H9 (cell line): ENCODE measurements at regions not wholly inside any gene's neighbourhood (a gene's known extent, or its start where the extent isn't known, plus 50 kb on each side); places are given as distances from the start of the nearest gene placed in this dataset.
"Not testable (repeated sequence)": the region's sequence is repeated elsewhere in the genome, so short reads cannot be mapped to it uniquely, and the experiment has no call there.

ENCODE experiments used
- DNase-seq: peaks from one replicate; pipeline ENCODE4 v3.0.0-alpha.2; 2017
- H2AFZ ChIP-seq: one replicate; pipeline ENCODE4 v1.6.1; 2013; ENCODE audit warnings: mild to moderate bottlenecking, low read length, control low read depth, moderate library complexity
- H2AK5ac ChIP-seq: 2 replicates; pipeline ENCODE4 v1.6.1; 2013; ENCODE audit warnings: low read length, control low read depth, mixed read lengths; ENCODE audit not compliant: insufficient read length
- H2BK120ac ChIP-seq: one replicate; pipeline ENCODE4 v1.6.1; 2013; ENCODE audit warnings: low read depth, mild to moderate bottlenecking, low read length, control low read depth, inconsistent platforms; ENCODE audit not compliant: poor library complexity, severe bottlenecking
- H2BK12ac ChIP-seq: 2 replicates; pipeline ENCODE4 v1.6.1; 2013; ENCODE audit warnings: low read length, control low read depth, mixed read lengths, low read depth; ENCODE audit not compliant: insufficient read length
- H2BK15ac ChIP-seq: 2 replicates; pipeline ENCODE4 v1.6.1; 2013; ENCODE audit warnings: low read depth, low read length, control low read depth
- H2BK20ac ChIP-seq: one replicate; pipeline ENCODE4 v1.6.1; 2013; ENCODE audit warnings: low read depth, mild to moderate bottlenecking, low read length, control low read depth, inconsistent platforms; ENCODE audit not compliant: poor library complexity, severe bottlenecking
- H2BK5ac ChIP-seq: 2 replicates; pipeline ENCODE4 v1.6.1; 2013; ENCODE audit warnings: low read length, control low read depth, mixed read lengths; ENCODE audit not compliant: insufficient read length
- H3K14ac ChIP-seq: 2 replicates; pipeline ENCODE4 v1.6.1; 2013; ENCODE audit warnings: low read length, control low read depth; ENCODE audit not compliant: insufficient read depth
- H3K18ac ChIP-seq: 2 replicates; pipeline ENCODE4 v1.6.1; 2013; ENCODE audit warnings: low read depth, mild to moderate bottlenecking, mixed read lengths, low read length, control low read depth; ENCODE audit not compliant: insufficient read length
- H3K23ac ChIP-seq: 2 replicates; pipeline ENCODE4 v1.6.1; 2013; ENCODE audit warnings: low read length, control low read depth, mixed read lengths, low read depth; ENCODE audit not compliant: insufficient read length
- H3K23me2 ChIP-seq: 2 replicates; pipeline ENCODE4 v1.6.1; 2013; ENCODE audit warnings: low read depth, mild to moderate bottlenecking, mixed read lengths, low read length, control low read depth; ENCODE audit not compliant: insufficient read length, poor library complexity, severe bottlenecking
- H3K27ac ChIP-seq: 2 replicates; pipeline ENCODE4 v1.5.1; 2013; ENCODE audit warnings: low read length, control low read depth, mixed read lengths, low read depth; ENCODE audit not compliant: insufficient read length
- H3K27me3 ChIP-seq: 2 replicates; pipeline ENCODE4 v1.6.1; 2013; ENCODE audit warnings: low read length, control low read depth, inconsistent platforms; ENCODE audit not compliant: insufficient read depth
- H3K4ac ChIP-seq: 2 replicates; pipeline ENCODE4 v1.6.1; 2013; ENCODE audit warnings: low read depth, mild to moderate bottlenecking, control low read depth, inconsistent platforms, low read length, moderate library complexity
- H3K4me1 ChIP-seq: 2 replicates; pipeline ENCODE4 v1.6.1; 2013; ENCODE audit warnings: low read length, control low read depth, inconsistent platforms; ENCODE audit not compliant: insufficient read depth
- H3K4me2 ChIP-seq: 2 replicates; pipeline ENCODE4 v1.6.1; 2013; ENCODE audit warnings: low read length, control low read depth, mixed read lengths; ENCODE audit not compliant: insufficient read length, insufficient read depth
- H3K56ac ChIP-seq: 2 replicates; pipeline ENCODE4 v1.6.1; 2013; ENCODE audit warnings: low read depth, mild to moderate bottlenecking, mixed read lengths, low read length, control low read depth; ENCODE audit not compliant: insufficient read length
- H3K79me1 ChIP-seq: 2 replicates; pipeline ENCODE4 v1.6.1; 2013; ENCODE audit warnings: low read depth, mild to moderate bottlenecking, moderate library complexity, low read length, control low read depth, inconsistent platforms; ENCODE audit not compliant: insufficient read depth, poor library complexity, severe bottlenecking
- H3K79me2 ChIP-seq: 2 replicates; pipeline ENCODE4 v1.6.1; 2013; ENCODE audit warnings: low read length, control low read depth, inconsistent platforms; ENCODE audit not compliant: insufficient read depth
- H3K9ac ChIP-seq: 2 replicates; pipeline ENCODE4 v1.6.1; 2013; ENCODE audit warnings: low read length, control low read depth, mixed read lengths; ENCODE audit not compliant: insufficient read length; ENCODE audit errors: extremely low read depth
- H3K9me3 ChIP-seq: one replicate; pipeline ENCODE4 v1.6.1; 2013; ENCODE audit warnings: low read depth, low read length, inconsistent platforms; ENCODE audit not compliant: control insufficient read depth
- H3T11ph ChIP-seq: one replicate; pipeline ENCODE4 v1.6.1; 2013; ENCODE audit warnings: mild to moderate bottlenecking, low read length, control low read depth, inconsistent platforms
- H4K20me1 ChIP-seq: one replicate; pipeline ENCODE4 v1.6.1; 2013; ENCODE audit not compliant: control insufficient read depth, insufficient read length, insufficient read depth
- H4K5ac ChIP-seq: 2 replicates; pipeline ENCODE4 v1.6.1; 2013; ENCODE audit warnings: low read depth, mild to moderate bottlenecking, mixed read lengths, low read length, control low read depth; ENCODE audit not compliant: insufficient read length
- H4K8ac ChIP-seq: replicated peaks from 2 replicates; pipeline ENCODE4 v1.6.1; 2013; ENCODE audit warnings: low read length, control low read depth, mixed read lengths, low read depth; ENCODE audit not compliant: insufficient read length
- H4K91ac ChIP-seq: 2 replicates; pipeline ENCODE4 v1.6.1; 2013; ENCODE audit warnings: low read depth, mild to moderate bottlenecking, moderate library complexity, mixed read lengths, low read length, control low read depth; ENCODE audit not compliant: insufficient read length
- H3K27ac Mint-ChIP-seq, 3 experiments: 2 replicates in 2 of 3; 3 replicates in 1 of 3; pipeline ENCODE4 v1.8.0; 2020 to 2021; ENCODE audit warnings: mixed read lengths in 3 of 3, mild to moderate bottlenecking in 1 of 3, moderate library complexity in 1 of 3
- H3K27me3 Mint-ChIP-seq: 2 replicates; pipeline ENCODE4 v1.8.0; 2021; ENCODE audit warnings: low read depth, mild to moderate bottlenecking, moderate library complexity, mixed read lengths
- H3K36me3 Mint-ChIP-seq, 3 experiments: 2 replicates in 2 of 3; 3 replicates in 1 of 3; pipeline ENCODE4 v1.8.0; 2020 to 2021; ENCODE audit warnings: low read depth in 3 of 3, mixed read lengths in 3 of 3; ENCODE audit not compliant: insufficient read depth in 1 of 3
- H3K4me1 Mint-ChIP-seq, 2 experiments: 2 replicates each; pipeline ENCODE4 v1.8.0; 2020; ENCODE audit warnings: mixed read lengths in 2 of 2
- H3K4me3 Mint-ChIP-seq, 2 experiments: 2 replicates in 1 of 2; 3 replicates in 1 of 2; pipeline ENCODE4 v1.8.0; 2020 to 2021; ENCODE audit warnings: mild to moderate bottlenecking in 2 of 2, mixed read lengths in 2 of 2, moderate library complexity in 1 of 2
- H3K9me3 Mint-ChIP-seq, 2 experiments: 2 replicates in 1 of 2; 3 replicates in 1 of 2; pipeline ENCODE4 v1.8.0; 2020; ENCODE audit warnings: mild to moderate bottlenecking in 2 of 2, mixed read lengths in 2 of 2, moderate library complexity in 1 of 2
- WGBS: extraction: QIAGEN DNeasy Blood & Tissue Kit; methylation state at CpG from one replicate; pipeline ENCODE4 v1.1.7; 2013; ENCODE audit warnings: missing lambda C conversion rate, low lambda C conversion rate, mixed read lengths; ENCODE audit not compliant: insufficient read length; ENCODE audit errors: extremely low coverage; 5-methylcytosine and 5-hydroxymethylcytosine counted together
- TF ChIP-seq, protein P1 (sequence below): fragments of 200-600 bp; sonication (generic); conservative IDR thresholded peaks from 3 replicates; pipeline ENCODE4 v1.8.0; 2021; ENCODE audit warnings: antibody characterized with exemption, mild to moderate bottlenecking

- H4K8ac ChIP-seq: no peak overlapping the region
- H2BK20ac ChIP-seq: no peak overlapping the region
- H3K9me3 ChIP-seq: no peaks in the 10 kb centered on the region
- no peak overlapping the region for H3K4ac ChIP-seq
- H3K23me2 ChIP-seq: no peaks in the 10 kb centered on the region
- Mint-ChIP-seq H3K4me3 (no peak overlapping the region), H3K36me3 (peaks cover 0 to 10% (median 5%) of the 10 kb centered on the region in 3 experiments; a peak in 5 of 7 replicates), H3K27ac (no peak overlapping the region), H3K27me3 (no peaks in the 10 kb centered on the region), H3K9me3 (peaks cover 15 to 20% of the 10 kb centered on the region in 2 experiments), H3K4me1 (no peaks in the 10 kb centered on the region)
- TF ChIP-seq, protein P1, sequence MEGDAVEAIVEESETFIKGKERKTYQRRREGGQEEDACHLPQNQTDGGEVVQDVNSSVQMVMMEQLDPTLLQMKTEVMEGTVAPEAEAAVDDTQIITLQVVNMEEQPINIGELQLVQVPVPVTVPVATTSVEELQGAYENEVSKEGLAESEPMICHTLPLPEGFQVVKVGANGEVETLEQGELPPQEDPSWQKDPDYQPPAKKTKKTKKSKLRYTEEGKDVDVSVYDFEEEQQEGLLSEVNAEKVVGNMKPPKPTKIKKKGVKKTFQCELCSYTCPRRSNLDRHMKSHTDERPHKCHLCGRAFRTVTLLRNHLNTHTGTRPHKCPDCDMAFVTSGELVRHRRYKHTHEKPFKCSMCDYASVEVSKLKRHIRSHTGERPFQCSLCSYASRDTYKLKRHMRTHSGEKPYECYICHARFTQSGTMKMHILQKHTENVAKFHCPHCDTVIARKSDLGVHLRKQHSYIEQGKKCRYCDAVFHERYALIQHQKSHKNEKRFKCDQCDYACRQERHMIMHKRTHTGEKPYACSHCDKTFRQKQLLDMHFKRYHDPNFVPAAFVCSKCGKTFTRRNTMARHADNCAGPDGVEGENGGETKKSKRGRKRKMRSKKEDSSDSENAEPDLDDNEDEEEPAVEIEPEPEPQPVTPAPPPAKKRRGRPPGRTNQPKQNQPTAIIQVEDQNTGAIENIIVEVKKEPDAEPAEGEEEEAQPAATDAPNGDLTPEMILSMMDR: no peak
- H2AFZ ChIP-seq: no peak overlapping the region
- no peak overlapping the region for H2BK15ac ChIP-seq
- no peak overlapping the region for H3K56ac ChIP-seq
- no peaks in the 10 kb centered on the region for H3K4me1 ChIP-seq
- no peak overlapping the region for H3K23ac ChIP-seq
- no peak overlapping the region for H3K27ac ChIP-seq
- no peaks in the 10 kb centered on the region for H3K79me2 ChIP-seq
- no peak overlapping the region for H3K9ac ChIP-seq
- H3K14ac ChIP-seq: no peak overlapping the region
- no peak overlapping the region for H4K5ac ChIP-seq
- no peaks in the 10 kb centered on the region for H4K20me1 ChIP-seq
- H3T11ph ChIP-seq: no peak overlapping the region
- WGBS: no CpG with 5 or more reads among the region's 4 CpGs
- no peak overlapping the region for H3K18ac ChIP-seq
- no peaks in the 10 kb centered on the region for H3K27me3 ChIP-seq
- H4K91ac ChIP-seq: no peak overlapping the region
- no peak overlapping the region for H2AK5ac ChIP-seq
- no peak overlapping the region for H2BK12ac ChIP-seq
- no peak overlapping the region for H2BK120ac ChIP-seq
- no peak overlapping the region for H3K4me2 ChIP-seq
- H3K79me1 ChIP-seq: no peaks in the 10 kb centered on the region
- no peak for DNase-seq
- no peak overlapping the region for H2BK5ac ChIP-seq
Measured at GRCh38 chr10:63042256-63042655, 90.9 kb upstream of the NRBF2 start.

GRCh38 chr10:63033616-63034185 is 99.4 kb upstream of the NRBF2 start:
- not testable (repeated sequence) for H3K27me3 ChIP-seq, H3K4ac ChIP-seq, H2AFZ ChIP-seq, H4K91ac ChIP-seq, H2BK120ac ChIP-seq, H2BK12ac ChIP-seq, H3K4me1 Mint-ChIP-seq, H3K27me3 Mint-ChIP-seq, H2BK15ac ChIP-seq, H3K79me1 ChIP-seq, H3K9ac ChIP-seq, H3K14ac ChIP-seq, H3K9me3 ChIP-seq, H3K4me3 Mint-ChIP-seq, DNase-seq, H2BK5ac ChIP-seq, H3K56ac ChIP-seq, H4K5ac ChIP-seq, H3K4me2 ChIP-seq, H4K20me1 ChIP-seq, H3K79me2 ChIP-seq, H3K27ac ChIP-seq, H2AK5ac ChIP-seq, H3K4me1 ChIP-seq, H3K18ac ChIP-seq, H3K23ac ChIP-seq, H3T11ph ChIP-seq, H3K23me2 ChIP-seq, H3K27ac Mint-ChIP-seq, H4K8ac ChIP-seq, H2BK20ac ChIP-seq
- WGBS: no CpG with 5 or more reads among the region's 42 CpGs
- peaks cover 11 to 19% of the 10 kb centered on the region in 2 experiments for H3K9me3 Mint-ChIP-seq
- peaks cover 0 to 15% (median 2%) of the 10 kb centered on the region in 3 experiments; a peak in 4 of 7 replicates for H3K36me3 Mint-ChIP-seq
